ENCODE measurements at regions not wholly inside any gene's neighbourhood (a gene's known extent, or its start where the extent isn't known, plus 50 kb on each side); places are given as distances from the start of the nearest gene placed in this dataset.

GRCh38 chrX:128883650-128884049 lies 639.6 kb downstream of the SMARCA1 start:
- TF ChIP-seq, protein P1, sequence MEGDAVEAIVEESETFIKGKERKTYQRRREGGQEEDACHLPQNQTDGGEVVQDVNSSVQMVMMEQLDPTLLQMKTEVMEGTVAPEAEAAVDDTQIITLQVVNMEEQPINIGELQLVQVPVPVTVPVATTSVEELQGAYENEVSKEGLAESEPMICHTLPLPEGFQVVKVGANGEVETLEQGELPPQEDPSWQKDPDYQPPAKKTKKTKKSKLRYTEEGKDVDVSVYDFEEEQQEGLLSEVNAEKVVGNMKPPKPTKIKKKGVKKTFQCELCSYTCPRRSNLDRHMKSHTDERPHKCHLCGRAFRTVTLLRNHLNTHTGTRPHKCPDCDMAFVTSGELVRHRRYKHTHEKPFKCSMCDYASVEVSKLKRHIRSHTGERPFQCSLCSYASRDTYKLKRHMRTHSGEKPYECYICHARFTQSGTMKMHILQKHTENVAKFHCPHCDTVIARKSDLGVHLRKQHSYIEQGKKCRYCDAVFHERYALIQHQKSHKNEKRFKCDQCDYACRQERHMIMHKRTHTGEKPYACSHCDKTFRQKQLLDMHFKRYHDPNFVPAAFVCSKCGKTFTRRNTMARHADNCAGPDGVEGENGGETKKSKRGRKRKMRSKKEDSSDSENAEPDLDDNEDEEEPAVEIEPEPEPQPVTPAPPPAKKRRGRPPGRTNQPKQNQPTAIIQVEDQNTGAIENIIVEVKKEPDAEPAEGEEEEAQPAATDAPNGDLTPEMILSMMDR (IDR thresholded peaks at IDR 0.05), result no peak
- TF ChIP-seq POLR2A (IDR thresholded peaks at IDR 0.05), result no peak

All from heart left ventricle (tissue), 13 donors.